ENCODE measurements at regions not wholly inside any gene's neighbourhood (a gene's known extent, or its start where the extent isn't known, plus 50 kb on each side); places are given as distances from the start of the nearest gene placed in this dataset.

GRCh38 chr7:68217426-68217825 is 1220.8 kb downstream of the TYW1 start (continued):
- TF ChIP-seq, protein P1, sequence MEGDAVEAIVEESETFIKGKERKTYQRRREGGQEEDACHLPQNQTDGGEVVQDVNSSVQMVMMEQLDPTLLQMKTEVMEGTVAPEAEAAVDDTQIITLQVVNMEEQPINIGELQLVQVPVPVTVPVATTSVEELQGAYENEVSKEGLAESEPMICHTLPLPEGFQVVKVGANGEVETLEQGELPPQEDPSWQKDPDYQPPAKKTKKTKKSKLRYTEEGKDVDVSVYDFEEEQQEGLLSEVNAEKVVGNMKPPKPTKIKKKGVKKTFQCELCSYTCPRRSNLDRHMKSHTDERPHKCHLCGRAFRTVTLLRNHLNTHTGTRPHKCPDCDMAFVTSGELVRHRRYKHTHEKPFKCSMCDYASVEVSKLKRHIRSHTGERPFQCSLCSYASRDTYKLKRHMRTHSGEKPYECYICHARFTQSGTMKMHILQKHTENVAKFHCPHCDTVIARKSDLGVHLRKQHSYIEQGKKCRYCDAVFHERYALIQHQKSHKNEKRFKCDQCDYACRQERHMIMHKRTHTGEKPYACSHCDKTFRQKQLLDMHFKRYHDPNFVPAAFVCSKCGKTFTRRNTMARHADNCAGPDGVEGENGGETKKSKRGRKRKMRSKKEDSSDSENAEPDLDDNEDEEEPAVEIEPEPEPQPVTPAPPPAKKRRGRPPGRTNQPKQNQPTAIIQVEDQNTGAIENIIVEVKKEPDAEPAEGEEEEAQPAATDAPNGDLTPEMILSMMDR (IDR thresholded peaks at IDR 0.05; ENCODE audit: low read depth, low read length, missing input control) = no peak

DNA sequence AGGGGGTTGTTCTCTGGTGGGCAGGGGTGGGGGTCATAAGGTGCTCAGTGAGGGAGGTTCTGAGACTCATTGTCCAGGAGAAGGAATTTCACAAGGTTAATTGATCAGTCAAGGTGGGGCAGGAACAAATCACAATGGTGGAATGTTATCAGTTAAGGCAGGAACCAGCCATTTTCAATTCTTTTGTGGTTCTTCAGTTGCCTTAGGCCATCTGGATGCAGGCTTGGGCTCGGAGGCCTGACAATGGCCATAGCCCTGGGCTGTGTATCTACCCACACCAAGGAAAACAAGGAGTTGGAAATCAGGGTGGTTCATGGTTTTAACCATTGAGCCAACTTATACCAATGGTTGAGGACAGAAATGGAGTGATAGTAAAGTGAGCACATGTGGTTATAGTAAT is 1221.8 kb downstream of the TYW1 start:
- WGBS = 61% methylated on average over 1 of the region's 1 CpG

More for the DNA sequence above, 1221.8 kb downstream of the TYW1 start:
- H3K27me3 ChIP-seq (ENCODE audit: control insufficient read depth in 4 of 4, insufficient read depth in 4 of 4, low read length in 3 of 4) = no peaks in the 10 kb centered on the region
- no peaks in the 10 kb centered on the region for H3K4me1 ChIP-seq (ENCODE audit: control insufficient read depth in 4 of 4, insufficient read depth in 4 of 4, low read length in 3 of 4)
- no peak overlapping the region for H3K9ac ChIP-seq (ENCODE audit: low read depth in 1 of 2, low read length in 2 of 2)
- H3K4me3 ChIP-seq (ENCODE audit: low read depth in 1 of 3, low read length in 3 of 3) = no peak overlapping the region
- TF ChIP-seq, protein P2, sequence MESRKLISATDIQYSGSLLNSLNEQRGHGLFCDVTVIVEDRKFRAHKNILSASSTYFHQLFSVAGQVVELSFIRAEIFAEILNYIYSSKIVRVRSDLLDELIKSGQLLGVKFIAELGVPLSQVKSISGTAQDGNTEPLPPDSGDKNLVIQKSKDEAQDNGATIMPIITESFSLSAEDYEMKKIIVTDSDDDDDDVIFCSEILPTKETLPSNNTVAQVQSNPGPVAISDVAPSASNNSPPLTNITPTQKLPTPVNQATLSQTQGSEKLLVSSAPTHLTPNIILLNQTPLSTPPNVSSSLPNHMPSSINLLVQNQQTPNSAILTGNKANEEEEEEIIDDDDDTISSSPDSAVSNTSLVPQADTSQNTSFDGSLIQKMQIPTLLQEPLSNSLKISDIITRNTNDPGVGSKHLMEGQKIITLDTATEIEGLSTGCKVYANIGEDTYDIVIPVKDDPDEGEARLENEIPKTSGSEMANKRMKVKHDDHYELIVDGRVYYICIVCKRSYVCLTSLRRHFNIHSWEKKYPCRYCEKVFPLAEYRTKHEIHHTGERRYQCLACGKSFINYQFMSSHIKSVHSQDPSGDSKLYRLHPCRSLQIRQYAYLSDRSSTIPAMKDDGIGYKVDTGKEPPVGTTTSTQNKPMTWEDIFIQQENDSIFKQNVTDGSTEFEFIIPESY (IDR thresholded peaks at IDR 0.05) = no peak
- TF ChIP-seq HNF4G (IDR thresholded peaks at IDR 0.05) (no peak), MAX (IDR thresholded peaks at IDR 0.05) (no peak), FOXA1 (IDR thresholded peaks at IDR 0.05) (no peak), RXRA (IDR thresholded peaks at IDR 0.05) (no peak), RAD21 (IDR thresholded peaks at IDR 0.05) (no peak), HNF4A (conservative IDR thresholded peaks at IDR 0.05) (no peak), SP1 (IDR thresholded peaks at IDR 0.05) (no peak), TAF1 (conservative IDR thresholded peaks at IDR 0.05) (no peak), EGR1 (IDR thresholded peaks at IDR 0.05; ENCODE audit: low read depth in 2 of 2) (no peak), REST (IDR thresholded peaks at IDR 0.05) (no peak), JUND (IDR thresholded peaks at IDR 0.05) (no peak), YY1 (IDR thresholded peaks at IDR 0.05) (no peak), FOXA2 (IDR thresholded peaks at IDR 0.05) (no peak), NR2F2 (IDR thresholded peaks at IDR 0.05) (no peak), GABPA (IDR thresholded peaks at IDR 0.05 in 1 of 2, conservative IDR thresholded peaks at IDR 0.05 in 1 of 2) (no peak)
- TF ChIP-seq, protein P3, sequence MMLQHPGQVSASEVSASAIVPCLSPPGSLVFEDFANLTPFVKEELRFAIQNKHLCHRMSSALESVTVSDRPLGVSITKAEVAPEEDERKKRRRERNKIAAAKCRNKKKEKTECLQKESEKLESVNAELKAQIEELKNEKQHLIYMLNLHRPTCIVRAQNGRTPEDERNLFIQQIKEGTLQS (IDR thresholded peaks at IDR 0.05) = no peak
- TF ChIP-seq, protein P1 (IDR thresholded peaks at IDR 0.05; ENCODE audit: low read depth, low read length, missing input control) = no peak
- no peak for DNase-seq (ENCODE audit: low spot score)
- no peak overlapping the region for H3K27ac ChIP-seq (ENCODE audit: low read depth in 1 of 2, low read length in 2 of 2)
- H3K36me3 ChIP-seq (ENCODE audit: control insufficient read depth in 4 of 4, insufficient read depth in 3 of 4, low read depth in 1 of 4, low read length in 3 of 4) = no peaks in the 10 kb centered on the region
- no peaks in the 10 kb centered on the region for H3K9me3 ChIP-seq (ENCODE audit: control insufficient read depth in 4 of 4, low read length in 3 of 4)
